HG03520 (cell line): ENCODE measurements at regions not wholly inside any gene's neighbourhood (a gene's known extent, or its start where the extent isn't known, plus 50 kb on each side); places are given as distances from the start of the nearest gene placed in this dataset.

Experiments
- ATAC-seq: cut with Tn5 transposase; IDR thresholded peaks from one replicate; pipeline ENCODE4 v1.9.1; 2021; ENCODE audit warnings: mild to moderate bottlenecking, moderate library complexity; ENCODE audit not compliant: unreplicated experiment

GRCh38 chr1:101316799-101317198, 80.0 kb downstream of the S1PR1 start:
- ATAC-seq = no peak

DNA sequence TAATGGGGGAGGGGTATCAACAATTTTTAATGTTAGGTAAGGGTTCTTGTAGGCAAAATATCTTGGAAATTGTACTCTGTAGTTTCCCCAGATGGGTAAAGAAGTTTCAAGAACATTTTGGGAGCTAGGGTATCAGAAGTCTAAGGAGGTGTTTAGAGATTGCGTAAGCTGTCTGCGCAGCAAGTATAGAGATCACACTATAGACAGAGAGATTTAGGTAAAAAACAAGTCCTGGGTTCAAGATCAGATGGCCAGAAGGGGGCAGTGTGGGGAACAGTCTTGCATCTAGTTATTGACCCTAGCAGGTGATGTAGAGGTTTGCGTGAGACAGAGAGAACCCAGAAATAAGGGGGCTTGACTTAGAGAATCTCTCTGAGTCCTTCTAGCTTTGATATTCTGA, 80.8 kb downstream of the S1PR1 start:
- ATAC-seq = no peak

DNA sequence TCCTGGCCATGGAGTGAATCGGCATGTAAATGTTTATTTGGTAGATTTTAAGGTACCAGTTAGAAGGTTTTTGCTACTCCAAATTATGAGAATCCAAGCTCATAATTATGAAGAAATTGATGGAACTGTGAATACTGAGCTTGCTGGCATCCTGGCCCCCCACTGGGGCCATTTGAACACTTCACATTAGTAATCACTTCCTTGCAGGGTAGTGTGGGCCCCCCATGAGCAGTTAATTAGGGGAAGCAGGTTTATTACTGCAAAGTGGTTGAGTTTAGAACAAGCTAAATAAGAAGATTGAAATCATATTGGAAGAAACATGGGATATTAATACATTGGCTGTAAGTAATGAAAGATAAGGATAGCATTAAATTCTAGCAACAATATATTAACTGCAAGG, 86.7 kb downstream of the S1PR1 start:
- ATAC-seq = no peak

DNA sequence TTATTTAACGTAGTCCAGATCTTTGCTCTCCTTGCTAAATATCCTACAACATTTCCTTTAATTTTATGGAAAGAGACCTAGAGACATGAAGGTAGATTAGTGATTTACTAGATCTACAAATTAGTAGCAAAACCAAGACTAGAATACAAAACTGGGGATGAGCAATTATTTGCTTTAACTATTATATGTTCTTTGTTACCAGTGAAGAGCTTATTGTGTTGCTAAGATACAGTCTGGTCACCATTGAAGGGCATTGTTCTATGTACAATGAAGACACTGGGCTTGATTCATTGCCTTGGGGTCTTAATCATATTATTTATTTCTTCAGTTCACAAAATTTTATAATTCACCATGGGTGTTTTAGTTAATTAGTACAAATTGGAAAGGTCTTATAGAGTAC, 88.3 kb downstream of the S1PR1 start:
- no peak for ATAC-seq

GRCh38 chr1:101330427-101331130, 93.8 kb downstream of the S1PR1 start:
- ATAC-seq = no peak

- no peak for ATAC-seq
These were observed 95.0 kb downstream of the S1PR1 start for GRCh38 chr1:101331794-101332193.

DNA sequence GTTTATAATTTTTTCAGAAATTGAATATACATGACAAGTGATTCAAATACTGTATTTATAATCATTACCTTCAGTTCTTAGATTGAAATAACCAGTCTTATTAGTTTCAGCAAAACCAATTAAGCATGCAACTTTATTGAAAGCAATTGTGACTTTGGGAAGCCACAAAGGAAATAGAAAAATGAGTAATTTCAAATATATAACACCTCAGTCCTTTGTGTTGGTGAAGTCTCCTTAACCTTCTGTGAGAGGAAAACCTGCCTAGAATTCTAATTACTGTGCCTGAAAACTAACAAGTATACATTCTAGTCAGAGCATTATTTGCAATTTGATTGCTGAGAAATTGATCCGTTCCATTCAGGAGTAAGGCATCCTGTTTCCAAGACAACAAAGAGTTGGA, 95.8 kb downstream of the S1PR1 start:
- no peak for ATAC-seq

DNA sequence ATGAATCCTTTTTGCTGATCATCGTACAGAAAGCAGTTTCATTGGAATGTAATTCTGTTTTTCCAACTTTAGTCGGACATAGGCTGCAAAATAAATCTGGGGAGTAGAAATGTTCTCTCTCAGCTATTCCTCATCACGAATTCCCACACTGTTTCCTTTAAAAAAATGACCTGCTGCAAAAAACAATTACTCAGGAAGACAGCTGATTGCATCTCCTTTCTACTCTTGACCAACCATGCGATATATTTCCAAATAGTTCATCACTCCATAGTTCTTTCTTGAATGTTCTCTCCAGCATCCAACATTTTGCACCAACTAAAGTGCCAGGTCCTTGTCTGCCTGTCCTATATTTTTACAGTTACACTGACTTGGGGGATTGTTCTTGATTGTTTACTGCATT, 96.4 kb downstream of the S1PR1 start:
- ATAC-seq = no peak

DNA sequence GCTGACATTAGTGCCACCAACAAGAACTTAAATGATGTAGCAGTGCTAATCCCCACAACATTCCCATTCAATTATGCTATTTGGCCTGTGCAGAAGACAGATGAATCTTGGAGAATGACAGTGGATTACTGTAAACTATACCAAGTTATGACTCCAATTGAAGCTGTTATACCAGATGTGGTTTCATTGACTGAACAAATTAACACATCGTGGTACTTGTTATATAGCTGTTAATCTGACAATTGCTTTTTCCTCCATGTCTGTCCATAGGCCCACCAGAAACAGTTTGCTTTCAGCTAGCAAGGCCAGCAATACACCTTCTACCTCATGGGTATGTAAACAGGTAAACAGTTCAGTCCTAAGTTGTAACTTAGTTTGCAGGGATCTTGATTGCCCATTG, 101.1 kb downstream of the S1PR1 start:
- no peak for ATAC-seq

DNA sequence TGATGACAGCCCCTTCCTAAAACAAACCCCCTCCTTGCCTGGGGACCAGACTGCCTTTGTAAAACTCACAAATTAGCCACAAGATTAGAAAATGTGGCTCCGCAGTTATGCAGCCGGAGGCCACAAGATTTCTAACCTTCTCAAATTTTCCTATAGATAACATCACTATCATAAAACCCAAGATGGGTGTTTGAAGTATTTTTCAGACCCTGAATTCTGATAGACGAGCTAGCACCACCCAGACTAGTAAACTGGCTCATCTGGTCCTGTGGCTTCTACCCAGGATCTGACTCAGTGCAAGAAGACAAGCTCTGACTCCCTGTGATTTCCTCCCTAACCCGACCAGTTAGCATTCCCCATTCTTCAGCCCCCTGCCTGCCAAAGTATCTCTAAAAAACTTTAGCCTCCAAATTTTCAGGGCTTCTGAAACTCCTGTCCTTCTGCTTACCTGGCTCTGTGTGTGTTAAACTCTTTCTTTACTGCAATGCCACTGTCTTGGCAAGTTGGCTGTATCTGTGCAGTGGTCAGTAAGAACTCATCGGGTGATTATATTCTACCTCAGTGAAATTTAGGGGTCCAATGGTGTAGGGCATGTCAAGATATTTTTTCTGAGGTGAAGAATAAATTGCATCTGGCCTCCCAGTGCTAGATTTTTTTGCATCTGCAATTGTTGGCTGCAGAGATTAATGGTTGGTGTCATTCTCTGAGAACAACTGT, 102.1 kb downstream of the S1PR1 start:
- ATAC-seq = no peak

DNA sequence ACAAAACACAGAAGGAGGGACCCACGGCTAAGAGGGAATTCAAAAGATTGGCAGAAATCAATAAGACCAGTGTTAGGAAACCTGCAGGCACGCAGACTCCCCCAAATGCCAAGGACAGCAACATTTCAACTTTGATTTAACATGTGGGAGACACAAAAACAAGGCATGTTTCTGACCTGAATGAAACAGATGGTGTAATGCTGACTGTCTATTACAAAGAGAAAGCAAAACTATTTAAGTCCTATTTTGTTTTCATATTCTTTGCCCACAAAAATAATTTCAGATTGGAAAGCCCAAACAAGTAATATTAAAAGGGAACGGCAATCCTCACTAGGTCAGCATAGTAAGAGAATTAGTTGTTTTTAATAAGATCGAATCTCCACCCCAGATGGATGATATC, 107.9 kb downstream of the S1PR1 start:
- peak; percentile 50 for ATAC-seq

- ATAC-seq = no peak
These were observed 109.6 kb downstream of the S1PR1 start for GRCh38 chr1:101346419-101346818.

- ATAC-seq = no peak
These were observed 119.2 kb downstream of the S1PR1 start for GRCh38 chr1:101356013-101356412.

DNA sequence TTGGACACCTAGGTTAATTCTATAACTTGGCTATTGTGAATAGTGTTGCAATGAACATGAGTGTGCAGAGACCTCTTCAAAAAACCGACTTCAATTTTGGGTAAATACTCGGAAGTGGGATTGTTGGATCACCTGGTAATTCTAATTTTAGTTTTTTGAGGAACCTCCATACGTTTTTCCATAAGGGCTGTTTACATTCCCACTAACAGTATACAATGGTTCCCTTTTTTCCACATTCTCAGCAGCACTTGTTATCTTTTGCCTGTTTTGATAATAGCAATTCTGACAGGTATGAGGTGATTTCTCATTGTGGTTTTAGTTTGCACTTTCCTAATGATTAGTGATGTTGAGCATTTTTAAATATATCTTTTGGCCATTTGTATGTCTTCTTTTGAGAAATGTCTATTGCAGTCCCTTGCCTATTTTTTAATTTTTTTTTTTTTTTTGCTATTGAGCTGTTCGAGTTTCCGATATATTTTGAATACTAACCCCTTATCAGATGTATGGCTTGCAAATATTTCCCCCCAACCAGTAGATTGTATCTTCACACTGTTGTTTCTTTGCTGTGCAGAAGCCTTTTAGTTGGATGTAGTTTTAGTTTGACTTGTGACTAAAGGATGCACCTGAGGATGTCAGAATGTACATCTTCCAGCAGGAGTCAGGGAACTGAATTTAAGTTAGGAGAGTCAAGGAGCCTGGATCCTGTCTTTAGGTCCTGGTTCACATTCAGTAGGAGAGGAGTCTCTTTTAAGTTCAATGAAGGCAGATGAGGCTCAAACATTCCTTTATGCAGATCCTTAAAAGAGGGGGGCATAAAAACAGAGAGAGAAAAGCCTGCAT, 120.0 kb downstream of the S1PR1 start:
- peak; percentile 15 for ATAC-seq

GRCh38 chr1:101357444-101357986, 120.7 kb downstream of the S1PR1 start:
- ATAC-seq = peak; percentile 95

- ATAC-seq = no peak
These were observed 123.7 kb downstream of the S1PR1 start for GRCh38 chr1:101360506-101360905.

DNA sequence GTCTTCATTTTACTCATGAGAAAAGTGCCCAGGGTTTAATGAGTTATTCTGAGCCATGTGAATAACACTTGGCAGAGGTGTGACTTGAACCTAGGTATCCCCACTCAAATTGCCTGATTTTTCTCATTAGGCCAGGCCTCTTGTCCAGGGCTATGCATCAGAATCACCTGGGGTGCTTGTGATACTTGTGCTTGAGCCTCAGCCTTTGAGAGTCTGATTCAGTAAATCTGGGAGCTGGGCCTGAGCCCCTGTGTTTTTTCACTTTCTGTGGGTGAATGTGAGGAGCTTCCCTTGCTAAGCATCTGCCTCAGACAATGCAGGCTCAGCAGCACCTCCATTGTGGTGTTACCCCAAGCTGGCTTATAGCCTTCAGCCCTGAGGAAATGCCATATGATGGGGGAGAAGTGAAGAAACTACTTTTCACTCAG, 127.1 kb downstream of the S1PR1 start:
- peak; percentile 39 for ATAC-seq

- peak; percentile 47 for ATAC-seq
These were observed 127.7 kb downstream of the S1PR1 start for GRCh38 chr1:101364370-101365120.

DNA sequence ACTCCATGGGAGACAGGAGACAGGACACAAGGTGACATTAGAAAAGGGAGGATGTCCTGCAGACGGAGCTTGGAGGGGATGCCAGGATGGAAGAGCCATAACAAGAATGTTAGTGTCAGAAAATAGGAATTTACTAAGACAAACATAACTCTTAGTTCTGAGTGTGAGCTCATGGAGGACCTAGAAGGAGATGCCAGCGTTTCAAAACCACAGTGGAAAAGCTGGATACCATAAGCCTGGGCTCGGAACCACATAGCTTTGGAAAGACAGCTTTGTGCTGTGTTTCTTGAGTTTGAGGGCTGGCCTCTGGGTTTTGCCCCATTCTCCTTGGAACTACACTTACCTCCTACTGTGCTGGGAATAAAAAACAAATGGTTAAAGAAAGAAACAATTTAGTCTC, 128.4 kb downstream of the S1PR1 start:
- no peak for ATAC-seq

DNA sequence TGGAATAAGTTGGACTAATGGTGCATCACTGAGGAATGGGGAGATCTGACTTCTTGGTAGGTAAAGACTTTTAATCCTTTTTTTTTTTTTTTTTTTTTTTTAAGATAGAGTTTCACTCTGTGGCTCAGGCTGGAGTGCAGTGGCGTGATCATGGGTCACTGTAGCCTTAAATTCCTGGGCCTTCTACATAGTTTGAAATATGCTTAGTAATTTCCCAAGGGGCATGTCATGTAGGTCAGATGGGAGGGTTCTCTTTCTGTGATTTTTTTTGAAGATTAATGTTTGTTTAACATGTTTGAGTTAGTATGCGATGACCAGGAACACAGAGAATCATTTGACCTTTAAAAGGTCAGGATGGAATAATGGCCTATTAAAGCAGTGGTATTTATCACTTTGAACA, 129.1 kb downstream of the S1PR1 start:
- no peak for ATAC-seq
